AG04450 (cell line): ENCODE measurements at regions not wholly inside any gene's neighbourhood (a gene's known extent, or its start where the extent isn't known, plus 50 kb on each side); places are given as distances from the start of the nearest gene placed in this dataset.

Experiments used
- CTCF ChIA-PET: fragments of 300-600, 350-600 bp; formaldehyde crosslinking; extraction: SDS; loops from one replicate; lab custom pipeline; 2022; ENCODE audit warnings: antibody characterized with exemption, inconsistent platforms; lab: Charles Lee
- POLR2A ChIA-PET: fragments of 350-600 bp; formaldehyde crosslinking; extraction: SDS; loops from one replicate; lab custom pipeline; 2021; ENCODE audit warnings: antibody characterized with exemption, inconsistent platforms; lab: Yijun Ruan, JAX
- DNase-seq: peaks from one replicate; pipeline ENCODE4 v3.0.0-alpha.2; 2011; ENCODE audit warnings: low read depth, low spot score
- H3K27ac ChIP-seq: one replicate; pipeline ENCODE4 v1.5.1; 2012; ENCODE audit warnings: low read depth, low read length, control low read depth
- H3K27me3 ChIP-seq: one replicate; pipeline ENCODE4 v1.6.0; 2012; ENCODE audit warnings: low read length; ENCODE audit not compliant: control insufficient read depth, insufficient read depth
- H3K4me3 ChIP-seq: 2 replicates; pipeline ENCODE4 v1.5.1; 2011; ENCODE audit warnings: mild to moderate bottlenecking, low read depth, low read length, control low read depth
- H3K9me3 ChIP-seq: 2 replicates; pipeline ENCODE4 v1.5.1; 2012; ENCODE audit warnings: low read length; ENCODE audit not compliant: control insufficient read depth, insufficient read depth
- TF ChIP-seq, protein P1 (sequence below): IDR thresholded peaks from 2 replicates; pipeline ENCODE4 v1.5.1; 2011; ENCODE audit warnings: low read depth, low read length, control low read depth, inconsistent platforms

DNA sequence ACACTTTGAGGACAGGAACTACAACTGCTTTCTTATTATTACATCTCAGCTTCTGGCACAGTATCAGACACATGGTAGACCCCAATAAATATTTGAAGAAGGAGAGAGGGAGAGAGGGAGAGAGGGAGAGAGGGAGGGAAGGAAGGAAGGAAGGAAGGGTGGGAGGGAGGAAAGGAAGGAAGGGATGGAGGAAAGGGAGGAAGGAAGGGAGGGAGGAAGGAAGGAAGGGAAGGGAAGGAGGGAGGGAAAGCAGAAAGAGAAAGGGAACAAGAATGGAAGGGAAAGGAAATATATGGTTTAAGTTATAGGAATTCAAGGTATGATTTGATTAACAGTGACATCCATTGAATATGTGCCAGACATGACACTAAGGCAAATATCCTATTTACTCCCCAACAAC is 402.1 kb downstream of the KIF16B start:
- Histone ChIP-seq H3K27me3 (no peaks in the 10 kb centered on the region), H3K27ac (no peak overlapping the region), H3K9me3 (no peaks in the 10 kb centered on the region; the same call in 1 of the 2 replicates), H3K4me3 (no peak overlapping the region)
- TF ChIP-seq, protein P1, sequence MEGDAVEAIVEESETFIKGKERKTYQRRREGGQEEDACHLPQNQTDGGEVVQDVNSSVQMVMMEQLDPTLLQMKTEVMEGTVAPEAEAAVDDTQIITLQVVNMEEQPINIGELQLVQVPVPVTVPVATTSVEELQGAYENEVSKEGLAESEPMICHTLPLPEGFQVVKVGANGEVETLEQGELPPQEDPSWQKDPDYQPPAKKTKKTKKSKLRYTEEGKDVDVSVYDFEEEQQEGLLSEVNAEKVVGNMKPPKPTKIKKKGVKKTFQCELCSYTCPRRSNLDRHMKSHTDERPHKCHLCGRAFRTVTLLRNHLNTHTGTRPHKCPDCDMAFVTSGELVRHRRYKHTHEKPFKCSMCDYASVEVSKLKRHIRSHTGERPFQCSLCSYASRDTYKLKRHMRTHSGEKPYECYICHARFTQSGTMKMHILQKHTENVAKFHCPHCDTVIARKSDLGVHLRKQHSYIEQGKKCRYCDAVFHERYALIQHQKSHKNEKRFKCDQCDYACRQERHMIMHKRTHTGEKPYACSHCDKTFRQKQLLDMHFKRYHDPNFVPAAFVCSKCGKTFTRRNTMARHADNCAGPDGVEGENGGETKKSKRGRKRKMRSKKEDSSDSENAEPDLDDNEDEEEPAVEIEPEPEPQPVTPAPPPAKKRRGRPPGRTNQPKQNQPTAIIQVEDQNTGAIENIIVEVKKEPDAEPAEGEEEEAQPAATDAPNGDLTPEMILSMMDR = no peak
- ChIA-PET CTCF (no interaction called here), POLR2A (no interaction called here)
- no peak for DNase-seq

DNA sequence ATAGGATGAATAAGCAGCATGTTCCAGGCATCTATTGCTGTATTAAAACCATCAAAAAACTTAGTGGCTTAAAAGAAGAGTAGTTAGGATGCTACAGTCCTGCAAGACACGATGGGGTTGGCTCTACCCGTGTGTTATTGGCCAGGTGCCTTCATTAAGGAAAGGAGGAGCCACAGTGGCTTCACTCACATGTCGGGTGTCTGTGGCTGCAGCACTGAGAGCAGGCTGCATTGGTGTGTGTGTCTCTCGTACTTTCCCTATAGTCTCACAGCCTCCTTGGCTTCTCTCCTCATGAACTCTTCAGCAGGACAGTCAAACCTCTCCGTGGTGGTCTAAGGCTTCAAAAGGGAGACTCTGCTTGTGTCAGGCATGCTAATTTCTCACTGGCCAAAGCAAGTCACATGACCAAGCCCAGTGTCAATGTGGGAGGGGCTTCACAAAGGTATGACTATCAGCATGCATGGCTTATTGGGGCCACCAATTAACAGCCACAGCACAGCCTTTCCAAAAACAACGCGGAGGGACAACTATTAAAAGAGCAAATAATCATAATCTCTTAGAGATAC is 402.8 kb downstream of the KIF16B start:
- TF ChIP-seq, protein P1 = no peak
- DNase-seq = no peak
- no peak overlapping the region for H3K4me3 ChIP-seq
- no peaks in the 10 kb centered on the region for H3K27me3 ChIP-seq
- H3K27ac ChIP-seq = no peak overlapping the region
- no peaks in the 10 kb centered on the region; the same call in 1 of the 2 replicates for H3K9me3 ChIP-seq
- CTCF ChIA-PET = no interaction called here
- POLR2A ChIA-PET = no interaction called here

DNA sequence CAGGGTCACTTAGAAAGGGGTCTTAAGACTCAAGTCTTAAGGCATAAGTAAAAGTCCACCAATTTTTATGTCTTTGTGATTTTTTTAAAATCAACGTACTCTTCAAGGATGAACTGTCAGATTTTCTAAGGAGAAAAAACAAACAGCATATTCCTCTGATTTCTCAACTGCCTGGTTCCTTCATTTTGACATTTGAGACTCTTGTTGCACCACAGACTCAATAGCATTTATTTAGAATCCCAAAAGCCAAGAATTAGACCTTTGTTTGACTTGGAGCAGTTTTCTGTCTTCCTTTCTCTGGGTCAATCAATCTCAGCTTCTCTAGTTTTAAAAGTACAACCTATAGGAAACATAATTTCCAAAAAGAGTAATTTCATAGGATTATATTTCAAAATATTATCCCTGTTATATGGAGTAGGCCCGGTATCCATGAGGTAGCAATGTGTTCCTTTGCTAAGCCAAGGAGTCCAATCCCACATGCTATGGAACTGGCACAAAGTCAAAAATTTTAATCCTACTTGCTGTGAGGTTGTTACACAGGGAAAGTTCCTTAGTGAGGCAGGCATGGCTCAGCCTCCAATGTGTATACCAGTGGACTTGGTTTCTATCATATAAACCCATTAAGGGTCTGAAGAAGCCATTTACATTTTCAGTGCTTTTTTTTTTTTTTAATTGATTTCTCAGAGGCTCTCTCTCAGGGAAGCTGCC is 405.7 kb downstream of the KIF16B start:
- POLR2A ChIA-PET = no interaction called here
- no peak overlapping the region for H3K4me3 ChIP-seq
- DNase-seq = no peak
- TF ChIP-seq, protein P1 = no peak
- H3K27ac ChIP-seq = no peak overlapping the region
- H3K9me3 ChIP-seq = no peaks in the 10 kb centered on the region; the same call in 1 of the 2 replicates
- no peaks in the 10 kb centered on the region for H3K27me3 ChIP-seq
- CTCF ChIA-PET = no interaction called here

DNA sequence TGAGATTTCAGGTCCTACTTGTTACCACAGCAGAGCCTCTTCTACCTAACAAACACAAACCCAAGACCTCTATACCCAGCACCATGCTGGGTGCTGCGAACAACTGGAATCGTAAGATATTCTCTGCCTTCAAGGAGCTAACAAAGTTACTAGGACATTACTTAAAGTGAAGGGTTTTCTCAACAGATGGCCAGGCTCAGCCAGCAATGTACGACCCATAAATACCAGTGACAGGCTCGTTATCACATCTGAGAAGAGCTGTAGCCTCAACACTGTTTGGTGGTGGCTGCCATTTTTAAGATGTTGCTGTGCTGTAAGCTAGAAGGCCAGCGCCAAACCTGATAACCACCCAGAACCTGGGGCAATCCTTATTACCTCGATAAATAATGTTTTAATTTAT is 406.5 kb downstream of the KIF16B start:
- no peak for DNase-seq

DNA sequence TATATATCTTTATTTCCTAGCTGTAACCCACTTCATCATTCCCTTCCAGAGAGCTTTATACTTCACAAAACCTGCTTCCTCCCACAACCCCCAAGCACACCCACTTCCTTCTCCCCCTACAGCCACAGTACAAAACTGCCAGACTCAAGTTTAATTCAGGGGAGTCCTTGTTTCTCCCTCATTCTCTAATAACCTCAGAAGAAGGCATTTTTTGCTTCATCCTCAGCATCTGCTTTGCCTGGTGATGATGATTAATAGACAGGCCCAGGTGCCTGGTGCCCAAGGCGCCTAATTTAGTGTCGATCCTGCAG is 414.3 kb downstream of the KIF16B start:
- DNase-seq = no peak
- Histone ChIP-seq H3K4me3 (no peak overlapping the region), H3K9me3 (no peaks in the 10 kb centered on the region), H3K27me3 (no peaks in the 10 kb centered on the region), H3K27ac (no peak overlapping the region)
- TF ChIP-seq, protein P1 = no peak
- CTCF ChIA-PET = no interaction called here
- POLR2A ChIA-PET = no interaction called here

More for the DNA sequence above, 406.5 kb downstream of the KIF16B start:
- H3K9me3 ChIP-seq = no peaks in the 10 kb centered on the region; the same call in 1 of the 2 replicates
- CTCF ChIA-PET = no interaction called here
- TF ChIP-seq, protein P1 = no peak
- H3K27me3 ChIP-seq = no peaks in the 10 kb centered on the region
- H3K27ac ChIP-seq = no peak overlapping the region
- H3K4me3 ChIP-seq = no peak overlapping the region
- POLR2A ChIA-PET = no interaction called here
